Mesothelial cell of epicardium (in vitro differentiated cells): ENCODE measurements at regions not wholly inside any gene's neighbourhood (a gene's known extent, or its start where the extent isn't known, plus 50 kb on each side); places are given as distances from the start of the nearest gene placed in this dataset.
"Not testable (repeated sequence)": the region's sequence is repeated elsewhere in the genome, so short reads cannot be mapped to it uniquely, and the experiment has no call there.

Source experiments
- DNase-seq, 2 experiments: peaks; one replicate each; pipeline ENCODE4 v3.0.0; 2021; ENCODE audit warnings: low spot score in 2 of 2; ENCODE audit not compliant: unreplicated experiment in 2 of 2
- H3K27ac Mint-ChIP-seq: 2 replicates; pipeline ENCODE4 v1.8.0; 2021; ENCODE audit warnings: mixed read lengths
- H3K27me3 Mint-ChIP-seq: 2 replicates; pipeline ENCODE4 v1.8.0; 2021; ENCODE audit warnings: low read depth, mixed read lengths
- H3K36me3 Mint-ChIP-seq: 2 replicates; pipeline ENCODE4 v1.8.0; 2021; ENCODE audit warnings: mixed read lengths
- H3K4me1 Mint-ChIP-seq: 2 replicates; pipeline ENCODE4 v1.8.0; 2021; ENCODE audit warnings: mixed read lengths
- H3K4me3 Mint-ChIP-seq: 2 replicates; pipeline ENCODE4 v1.8.0; 2021; ENCODE audit warnings: mild to moderate bottlenecking, moderate library complexity, mixed read lengths
- H3K9me3 Mint-ChIP-seq: 2 replicates; pipeline ENCODE4 v1.8.0; 2021; ENCODE audit warnings: mixed read lengths
- TF ChIP-seq, protein P1 (sequence below): fragments of 200-600 bp; sonication (generic); IDR thresholded peaks from one replicate; pipeline ENCODE4 v1.5.0; 2021; ENCODE audit warnings: antibody characterized with exemption; ENCODE audit not compliant: unreplicated experiment

DNA sequence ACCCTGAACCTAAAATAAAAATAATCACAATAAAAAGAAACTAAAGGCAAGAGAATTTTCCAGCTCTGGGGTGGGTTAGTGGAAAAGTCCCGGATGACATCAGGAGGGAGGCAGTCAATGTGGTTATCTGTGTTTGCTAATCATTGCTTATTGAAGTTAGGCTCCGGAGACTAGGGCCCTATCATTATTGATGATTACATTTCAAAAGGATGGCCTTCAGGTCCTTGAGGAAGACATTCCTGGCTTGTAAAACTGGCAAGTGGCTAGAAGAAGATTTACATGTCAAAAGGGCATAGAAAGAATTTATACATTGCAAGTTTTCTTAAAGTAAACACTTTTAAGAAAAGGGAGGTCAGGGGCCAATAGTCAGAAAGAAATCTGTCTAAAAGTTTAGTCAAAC lies 123.4 kb downstream of the POSTN start:
- Mint-ChIP-seq H3K4me1 (peaks cover 24% of the 10 kb centered on the region), H3K9me3 (peaks cover 4% of the 10 kb centered on the region), H3K27me3 (no peaks in the 10 kb centered on the region), H3K36me3 (no peaks in the 10 kb centered on the region), H3K27ac (no peak overlapping the region), H3K4me3 (no peak overlapping the region)
- TF ChIP-seq, protein P1, sequence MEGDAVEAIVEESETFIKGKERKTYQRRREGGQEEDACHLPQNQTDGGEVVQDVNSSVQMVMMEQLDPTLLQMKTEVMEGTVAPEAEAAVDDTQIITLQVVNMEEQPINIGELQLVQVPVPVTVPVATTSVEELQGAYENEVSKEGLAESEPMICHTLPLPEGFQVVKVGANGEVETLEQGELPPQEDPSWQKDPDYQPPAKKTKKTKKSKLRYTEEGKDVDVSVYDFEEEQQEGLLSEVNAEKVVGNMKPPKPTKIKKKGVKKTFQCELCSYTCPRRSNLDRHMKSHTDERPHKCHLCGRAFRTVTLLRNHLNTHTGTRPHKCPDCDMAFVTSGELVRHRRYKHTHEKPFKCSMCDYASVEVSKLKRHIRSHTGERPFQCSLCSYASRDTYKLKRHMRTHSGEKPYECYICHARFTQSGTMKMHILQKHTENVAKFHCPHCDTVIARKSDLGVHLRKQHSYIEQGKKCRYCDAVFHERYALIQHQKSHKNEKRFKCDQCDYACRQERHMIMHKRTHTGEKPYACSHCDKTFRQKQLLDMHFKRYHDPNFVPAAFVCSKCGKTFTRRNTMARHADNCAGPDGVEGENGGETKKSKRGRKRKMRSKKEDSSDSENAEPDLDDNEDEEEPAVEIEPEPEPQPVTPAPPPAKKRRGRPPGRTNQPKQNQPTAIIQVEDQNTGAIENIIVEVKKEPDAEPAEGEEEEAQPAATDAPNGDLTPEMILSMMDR: no peak
- no peak for DNase-seq

DNA sequence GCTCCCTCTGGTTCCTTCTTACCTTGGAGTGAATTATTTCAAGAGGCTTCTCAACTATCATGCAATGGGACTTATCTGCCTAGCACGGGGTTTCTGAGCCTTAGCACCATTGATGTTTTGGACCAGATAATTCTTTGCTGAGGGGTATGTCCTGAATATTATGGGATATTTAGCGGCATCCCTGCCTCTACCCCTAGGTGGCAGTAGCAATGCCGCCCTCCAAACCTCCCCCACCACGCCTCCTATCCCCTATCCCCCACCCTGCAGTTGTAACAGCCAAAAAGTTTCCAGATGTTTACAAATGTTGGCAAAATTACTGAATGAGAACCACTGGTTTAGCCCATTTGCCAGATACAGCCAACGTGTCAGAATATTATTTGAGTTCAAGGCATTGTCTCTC lies 125.5 kb downstream of the POSTN start:
- peaks cover 12% of the 10 kb centered on the region for H3K4me1 Mint-ChIP-seq
- H3K9me3 Mint-ChIP-seq: peaks cover 10% of the 10 kb centered on the region
- H3K36me3 Mint-ChIP-seq: no peaks in the 10 kb centered on the region
- H3K27me3 Mint-ChIP-seq: no peaks in the 10 kb centered on the region
- TF ChIP-seq, protein P1: no peak
- H3K4me3 Mint-ChIP-seq: no peak overlapping the region
- no peak overlapping the region for H3K27ac Mint-ChIP-seq
- no peak for DNase-seq

DNA sequence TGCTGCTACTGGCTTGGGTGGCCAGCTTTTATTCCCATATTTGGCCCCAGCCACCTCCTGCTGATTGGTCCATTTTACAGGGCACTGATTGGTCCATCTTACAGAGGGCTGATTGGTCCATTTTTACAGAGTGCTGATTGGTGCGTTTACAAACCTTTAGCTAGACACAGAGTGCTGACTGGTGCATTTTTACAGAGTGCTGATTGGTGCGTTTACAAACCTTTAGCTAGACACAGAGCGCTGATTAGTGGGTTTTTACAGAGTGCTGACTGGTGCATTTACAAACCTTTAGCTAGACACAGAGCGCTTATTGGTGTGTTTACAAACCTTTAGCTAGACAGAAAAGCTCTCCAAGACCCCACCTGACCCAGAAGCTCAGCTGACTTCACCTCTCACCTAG lies 126.3 kb downstream of the POSTN start:
- not testable (repeated sequence) for H3K27ac Mint-ChIP-seq, H3K36me3 Mint-ChIP-seq, H3K27me3 Mint-ChIP-seq, H3K4me3 Mint-ChIP-seq, DNase-seq
- Mint-ChIP-seq H3K4me1 (peaks cover 10% of the 10 kb centered on the region), H3K9me3 (peaks cover 10% of the 10 kb centered on the region)

DNA sequence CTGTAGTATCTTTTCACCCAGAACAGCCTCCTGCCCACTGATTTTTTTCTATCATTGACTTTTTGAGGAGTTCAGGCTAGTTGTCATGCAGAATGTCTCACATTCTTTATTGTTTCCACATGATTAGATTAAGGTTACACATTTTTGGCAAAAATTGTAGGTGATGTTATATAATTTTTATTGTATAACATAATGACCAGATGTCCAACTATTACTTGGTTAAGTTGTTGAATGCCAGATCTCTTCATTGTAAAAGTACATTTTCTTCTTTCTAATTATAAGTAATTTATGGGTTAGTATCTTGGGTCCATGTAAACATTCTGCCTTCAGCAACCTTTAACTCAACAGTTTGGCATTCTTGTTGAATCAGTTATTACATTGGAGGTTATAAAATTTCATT lies 138.4 kb downstream of the POSTN start:
- Mint-ChIP-seq H3K27me3 (no peaks in the 10 kb centered on the region), H3K27ac (no peak overlapping the region), H3K9me3 (peaks cover 12% of the 10 kb centered on the region), H3K4me3 (no peak overlapping the region), H3K36me3 (no peaks in the 10 kb centered on the region), H3K4me1 (peaks cover 21% of the 10 kb centered on the region)
- DNase-seq: no peak
- TF ChIP-seq, protein P1: no peak

DNA sequence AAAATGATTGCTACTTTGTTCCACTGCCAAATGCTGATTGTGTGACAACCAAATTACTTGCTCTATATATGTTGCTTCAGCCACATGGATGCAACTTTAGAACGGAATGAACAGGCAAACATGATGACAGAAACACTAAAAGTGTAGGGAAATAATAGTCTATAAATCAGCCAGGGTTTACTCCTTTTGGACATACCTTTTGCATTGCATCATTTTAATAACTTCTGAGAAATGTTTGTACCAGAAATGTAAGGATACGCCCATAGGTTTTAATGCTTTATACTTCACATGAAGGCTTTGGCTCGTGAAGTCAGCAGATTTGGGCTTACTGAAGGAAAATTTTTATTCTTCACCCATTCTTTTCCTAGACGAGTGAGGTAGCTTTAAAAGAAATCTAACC lies 141.0 kb downstream of the POSTN start:
- Mint-ChIP-seq H3K9me3 (peaks cover 17% of the 10 kb centered on the region), H3K4me1 (peaks cover 21% of the 10 kb centered on the region), H3K27ac (no peak overlapping the region)

DNA sequence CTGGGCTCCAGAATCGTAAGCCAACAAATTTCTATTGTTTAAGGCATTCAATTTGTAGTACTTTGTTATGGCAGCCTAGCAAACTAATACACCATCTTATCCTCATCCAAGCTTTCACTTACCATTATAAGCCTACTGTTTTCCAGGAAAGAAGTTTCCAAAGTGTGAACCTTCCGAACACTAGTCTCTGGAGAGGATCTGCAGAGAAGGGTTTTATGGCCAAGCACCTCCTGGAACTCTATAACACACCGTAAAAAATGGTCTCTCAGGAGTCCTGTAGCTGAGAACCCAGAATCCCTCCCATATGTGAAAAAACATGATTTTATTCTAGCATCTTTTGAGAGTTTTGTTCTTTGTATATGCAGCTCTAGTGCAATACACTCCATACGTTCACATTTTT lies 142.1 kb downstream of the POSTN start:
- TF ChIP-seq, protein P1: no peak
- Mint-ChIP-seq H3K36me3 (no peaks in the 10 kb centered on the region), H3K9me3 (peaks cover 17% of the 10 kb centered on the region)

More for the DNA sequence above, 141.0 kb downstream of the POSTN start:
- TF ChIP-seq, protein P1: no peak
- H3K36me3 Mint-ChIP-seq: no peaks in the 10 kb centered on the region
- no peaks in the 10 kb centered on the region for H3K27me3 Mint-ChIP-seq
- H3K4me3 Mint-ChIP-seq: no peak overlapping the region
- no peak for DNase-seq

More for the DNA sequence above, 142.1 kb downstream of the POSTN start:
- no peak for DNase-seq
- Mint-ChIP-seq H3K27me3 (no peaks in the 10 kb centered on the region), H3K4me3 (no peak overlapping the region), H3K4me1 (peaks cover 21% of the 10 kb centered on the region), H3K27ac (no peak overlapping the region)
